IMR-90 (cell line): ENCODE measurements at regions not wholly inside any gene's neighbourhood (a gene's known extent, or its start where the extent isn't known, plus 50 kb on each side); places are given as distances from the start of the nearest gene placed in this dataset.

Experiments used
- ATAC-seq: fragments of 200-7000 bp; cut with Tn5 transposase; 2 replicates; pipeline ENCODE4 v1.9.1; 2020; ENCODE audit warnings: low read depth, mild to moderate bottlenecking, moderate library complexity
- BruUV-seq: library from RNA; stranded (reverse); fragments of 400-500 nt; replicated peaks from 2 replicates; lab custom pipeline; 2021; lab: Mats Ljungman, UMichigan
- CTCF ChIA-PET: fragments of 300-600 bp; formaldehyde crosslinking; extraction: SDS; loops from one replicate; lab custom pipeline; 2021; ENCODE audit warnings: antibody characterized with exemption; lab: Yijun Ruan, JAX
- POLR2A ChIA-PET: fragments of 300-600 bp; sonication (Branson Sonifier 250); formaldehyde crosslinking; loops from one replicate; lab custom pipeline; 2022; ENCODE audit warnings: antibody characterized with exemption; ENCODE audit not compliant: unreplicated experiment; lab: Charles Lee
- DNase-seq: peaks from one replicate; pipeline ENCODE4 v3.0.0; 2013
- H2AFZ ChIP-seq: replicated peaks from 2 replicates; pipeline ENCODE3; 2013; ENCODE audit warnings: low read length, mild to moderate bottlenecking; ENCODE audit not compliant: poor library complexity
- H2AK5ac ChIP-seq: 2 replicates; pipeline ENCODE4 v1.6.1; 2013; ENCODE audit warnings: low read depth, low read length, inconsistent platforms
- H2AK9ac ChIP-seq: replicated peaks from 2 replicates; pipeline ENCODE3; 2013; ENCODE audit warnings: mild to moderate bottlenecking, low read depth, low read length, moderate library complexity; ENCODE audit not compliant: poor library complexity
- H2BK120ac ChIP-seq: 2 replicates; pipeline ENCODE4 v1.6.1; 2013; ENCODE audit warnings: low read depth, low read length, inconsistent platforms
- H2BK15ac ChIP-seq: 3 replicates; pipeline ENCODE4 v1.6.1; 2013; ENCODE audit warnings: low read depth, low read length, inconsistent platforms
- H2BK20ac ChIP-seq: 2 replicates; pipeline ENCODE4 v1.6.1; 2013; ENCODE audit warnings: low read depth, mild to moderate bottlenecking, inconsistent platforms, low read length, moderate library complexity
- H2BK5ac ChIP-seq: 2 replicates; pipeline ENCODE4 v1.6.1; 2013; ENCODE audit warnings: mild to moderate bottlenecking, low read depth, low read length, inconsistent platforms; ENCODE audit not compliant: poor library complexity, severe bottlenecking
- H3K14ac ChIP-seq: replicated peaks from 2 replicates; pipeline ENCODE4 v1.6.1; 2013; ENCODE audit warnings: low read depth, low read length, inconsistent platforms
- H3K18ac ChIP-seq: 2 replicates; pipeline ENCODE4 v1.6.1; 2013; ENCODE audit warnings: low read depth, low read length, control low read depth
- H3K23ac ChIP-seq: 2 replicates; pipeline ENCODE4 v1.6.1; 2013; ENCODE audit warnings: low read depth, low read length, inconsistent platforms
- H3K27ac ChIP-seq: 2 replicates; pipeline ENCODE4 v1.5.1; 2013; ENCODE audit warnings: mild to moderate bottlenecking, control low read depth, low read length; ENCODE audit not compliant: insufficient read depth
- H3K27me3 ChIP-seq: 2 replicates; pipeline ENCODE4 v1.6.1; 2013; ENCODE audit warnings: low read length; ENCODE audit not compliant: control insufficient read depth, insufficient read depth
- H3K36me3 ChIP-seq: 2 replicates; pipeline ENCODE4 v1.6.1; 2013; ENCODE audit warnings: low read length, mixed read lengths; ENCODE audit not compliant: control insufficient read depth, insufficient read depth
- H3K4ac ChIP-seq: 2 replicates; pipeline ENCODE4 v1.6.1; 2013; ENCODE audit warnings: low read depth, low read length, inconsistent platforms
- H3K4me1 ChIP-seq: 2 replicates; pipeline ENCODE4 v1.6.1; 2013; ENCODE audit warnings: low read length, mixed read lengths; ENCODE audit not compliant: control insufficient read depth, insufficient read depth
- H3K4me2 ChIP-seq: 2 replicates; pipeline ENCODE4 v1.6.1; 2013; ENCODE audit warnings: low read depth, mild to moderate bottlenecking, control low read depth, low read length, moderate library complexity
- H3K4me3 ChIP-seq: 2 replicates; pipeline ENCODE4 v1.5.1; 2013; ENCODE audit warnings: low read depth, mild to moderate bottlenecking, control low read depth, low read length, moderate library complexity; ENCODE audit not compliant: insufficient read depth
- H3K56ac ChIP-seq: 2 replicates; pipeline ENCODE4 v1.6.1; 2013; ENCODE audit warnings: low read length, inconsistent platforms; ENCODE audit not compliant: insufficient read depth; ENCODE audit errors: extremely low read depth
- H3K79me1 ChIP-seq, 2 experiments: 2 replicates each; pipeline ENCODE4 v1.6.1; 2013; ENCODE audit warnings: low read length in 2 of 2, inconsistent platforms in 1 of 2, low read depth in 1 of 2
- H3K9ac ChIP-seq: 2 replicates; pipeline ENCODE4 v1.6.1; 2013; ENCODE audit warnings: low read depth, low read length, control low read depth
- H3K9me1 ChIP-seq: 2 replicates; pipeline ENCODE4 v1.6.1; 2013; ENCODE audit warnings: low read length, inconsistent platforms; ENCODE audit not compliant: insufficient read depth
- H3K9me3 ChIP-seq: 2 replicates; pipeline ENCODE4 v1.6.1; 2013; ENCODE audit warnings: low read length; ENCODE audit not compliant: control insufficient read depth, insufficient read depth
- H4K20me1 ChIP-seq: 2 replicates; pipeline ENCODE4 v1.6.1; 2013; ENCODE audit warnings: low read length, inconsistent platforms; ENCODE audit not compliant: insufficient read depth
- H4K5ac ChIP-seq: 2 replicates; pipeline ENCODE4 v1.6.1; 2013; ENCODE audit warnings: mild to moderate bottlenecking, low read depth, low read length, control low read depth
- H4K8ac ChIP-seq, 2 experiments: 2 replicates each; pipeline ENCODE4 v1.6.1; 2013; ENCODE audit warnings: low read depth in 2 of 2, low read length in 2 of 2, control low read depth in 1 of 2, inconsistent platforms in 1 of 2
- H4K91ac ChIP-seq: 2 replicates; pipeline ENCODE4 v1.6.1; 2013; ENCODE audit warnings: low read depth, low read length, inconsistent platforms; ENCODE audit not compliant: insufficient read depth
- BHLHE40 ChIP-seq: fragments of 150-350 bp; IDR thresholded peaks from 2 replicates; pipeline ENCODE4 v1.6.1; 2016; ENCODE audit warnings: mild to moderate bottlenecking, low read depth, low read length
- CEBPB ChIP-seq: IDR thresholded peaks from 2 replicates; pipeline ENCODE4 v1.6.1; 2012; ENCODE audit warnings: low read depth, low read length, improper control_type of control experiment
- CHD1 ChIP-seq: IDR thresholded peaks from 2 replicates; pipeline ENCODE4 v1.6.1; 2012; ENCODE audit warnings: low read depth, low read length, improper control_type of control experiment
- ELK1 ChIP-seq: fragments of 150-350 bp; IDR thresholded peaks from 2 replicates; pipeline ENCODE4 v1.6.1; 2016; ENCODE audit warnings: low read depth, mild to moderate bottlenecking, low read length, moderate library complexity, borderline replicate concordance
- FOS ChIP-seq: fragments of 150-350 bp; IDR thresholded peaks from 2 replicates; pipeline ENCODE4 v1.6.1; 2016; ENCODE audit warnings: low read depth, low read length
- MAFK ChIP-seq: IDR thresholded peaks from 2 replicates; pipeline ENCODE4 v1.6.1; 2012; ENCODE audit warnings: low read depth, low read length, improper control_type of control experiment
- MAZ ChIP-seq: IDR thresholded peaks from 2 replicates; pipeline ENCODE4 v1.6.1; 2012; ENCODE audit warnings: low read depth, mild to moderate bottlenecking, low read length, improper control_type of control experiment, moderate library complexity, borderline replicate concordance
- MXI1 ChIP-seq: IDR thresholded peaks from 2 replicates; pipeline ENCODE4 v1.6.1; 2012; ENCODE audit warnings: low read depth, mild to moderate bottlenecking, low read length, moderate library complexity, borderline replicate concordance
- NFE2L2 ChIP-seq: fragments of 150-350 bp; IDR thresholded peaks from 2 replicates; pipeline ENCODE4 v1.6.1; 2016; ENCODE audit warnings: low read depth, mild to moderate bottlenecking, low read length
- POLR2A ChIP-seq: IDR thresholded peaks from 2 replicates; pipeline ENCODE4 v1.6.1; 2012; ENCODE audit warnings: mild to moderate bottlenecking, low read depth, low read length
- RAD21 ChIP-seq: IDR thresholded peaks from 2 replicates; pipeline ENCODE4 v1.6.1; 2012; ENCODE audit warnings: low read length, improper control_type of control experiment
- RCOR1 ChIP-seq: IDR thresholded peaks from 2 replicates; pipeline ENCODE4 v1.6.1; 2012; ENCODE audit warnings: mild to moderate bottlenecking, low read length, improper control_type of control experiment; ENCODE audit not compliant: insufficient replicate concordance
- USF2 ChIP-seq: fragments of 150-350 bp; IDR thresholded peaks from 2 replicates; pipeline ENCODE4 v1.6.1; 2017; ENCODE audit warnings: mild to moderate bottlenecking, antibody characterized with exemption, low read length, low read depth
- WGBS, 2 experiments: methylation state at CpG; one replicate each; pipeline versions ENCODE4 v1.1.5 to v1.1.7; 2013; ENCODE audit warnings: missing lambda C conversion rate in 2 of 2; ENCODE audit not compliant: insufficient read length in 1 of 2; ENCODE audit errors: extremely low coverage in 2 of 2; 5-methylcytosine and 5-hydroxymethylcytosine counted together
- dilution Hi-C: fragments of 300-500 bp; cut with HindIII; formaldehyde crosslinking; loops from one replicate; pipeline ENCODE4 v1.14.3; 2018; ENCODE audit warnings: low sequenced_read_pairs; ENCODE audit not compliant: unreplicated experiment
- in situ Hi-C: fragments of 300-500 bp; cut with MboI; formaldehyde crosslinking; loops from 3 replicates; pipeline ENCODE4 v1.14.3; 2019; ENCODE audit warnings: low sequenced_read_pairs, inconsistent platforms, mixed read lengths
- intact Hi-C: fragments of 100-400 bp; cut with micrococcal nuclease; formaldehyde crosslinking; loops from 2 replicates; pipeline ENCODE4 v1.10.0; 2022
- TF ChIP-seq, protein P1 (sequence below): conservative IDR thresholded peaks from 2 replicates; pipeline ENCODE4 v1.5.1; 2012; ENCODE audit warnings: mild to moderate bottlenecking, low read depth, low read length, improper control_type of control experiment

DNA sequence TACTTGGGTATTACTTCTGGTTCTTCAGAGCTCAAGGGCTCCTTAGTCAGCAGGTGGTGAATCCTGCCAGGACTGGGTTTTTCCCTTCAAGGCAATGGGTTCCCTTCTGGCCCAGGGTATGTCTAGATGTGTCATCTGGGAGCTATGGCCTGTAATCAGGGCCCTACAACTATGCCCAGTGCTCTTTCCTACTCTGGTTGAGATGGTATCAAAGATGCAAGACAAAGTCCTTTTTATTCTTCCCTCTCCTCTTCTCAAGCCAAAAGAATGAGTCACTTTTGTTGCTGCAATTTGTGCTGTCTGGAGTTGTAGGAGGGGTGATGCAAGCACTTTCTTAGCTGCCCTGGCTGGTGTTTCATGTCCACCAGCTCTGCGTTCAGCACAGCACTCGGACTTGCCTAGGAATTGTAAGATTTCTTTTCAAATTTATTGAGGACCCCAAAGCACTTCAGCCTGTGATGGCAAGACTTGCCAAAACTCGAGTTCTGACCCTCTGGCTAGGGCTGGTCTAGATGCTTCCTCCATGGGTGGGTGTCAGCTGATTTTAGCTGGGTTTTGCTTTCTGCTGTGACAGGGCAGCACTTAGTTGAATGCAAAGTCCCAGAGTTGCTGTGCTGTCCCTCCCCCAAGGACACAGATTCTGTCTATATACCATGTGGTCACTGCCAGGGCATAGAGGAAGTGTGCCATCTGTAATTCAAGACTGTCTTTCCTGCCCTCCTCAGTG, 129.2 kb upstream of the CBLB start:
- H3K23ac ChIP-seq: peak overlapping the region; percentile 72; the same call in 1 of the 2 replicates
- peak overlapping the region; percentile 83 for H3K14ac ChIP-seq
- peak overlapping the region; percentile 82 for H3K56ac ChIP-seq
- H3K4me2 ChIP-seq: peak overlapping the region; percentile 84
- H3K18ac ChIP-seq: peak overlapping the region; percentile 85
- in situ Hi-C loops: no loop called here
- peak overlapping the region; percentile 75 for H4K5ac ChIP-seq
- no peaks in the 10 kb centered on the region for H3K27me3 ChIP-seq
- H3K27ac ChIP-seq: peak overlapping the region; percentile 88
- peak overlapping the region; percentile 91 for H3K4ac ChIP-seq
- H4K8ac ChIP-seq: peak overlapping the region; percentile 49 to 84
- H3K9me1 ChIP-seq: peaks cover 12% of the 10 kb centered on the region; the same call in 1 of the 2 replicates
- ChIA-PET CTCF (interaction anchor here (0.5 to 0.6 kb wide), 2 partner anchors 359 to 381 kb away, joined by 3 to 4 read pairs; no protein-coding TSS in a partner anchor), POLR2A (no interaction called here)
- H2BK15ac ChIP-seq: peak overlapping the region; percentile 71; the same call in 2 of the 3 replicates
- BruUV-seq: no TSS peak
- peaks cover 7% of the 10 kb centered on the region for H3K4me1 ChIP-seq
- dilution Hi-C loops: no loop called here
- H2AK5ac ChIP-seq: peak overlapping the region; percentile 40; the same call in 1 of the 2 replicates
- peak; percentile 99 for ATAC-seq
- H2BK5ac ChIP-seq: peak overlapping the region; percentile 79
- H4K91ac ChIP-seq: peak overlapping the region; percentile 87
- no peaks in the 10 kb centered on the region for H4K20me1 ChIP-seq
- no peaks in the 10 kb centered on the region for H3K79me1 ChIP-seq
- peak overlapping the region; percentile 93 for H2BK120ac ChIP-seq
- WGBS, 2 experiments: no CpG with 5 or more reads among the region's 3 CpGs
- no peaks in the 10 kb centered on the region for H3K9me3 ChIP-seq
- H3K36me3 ChIP-seq: no peaks in the 10 kb centered on the region
- peak overlapping the region; percentile 70 for H3K9ac ChIP-seq
- DNase-seq: peak; percentile 95
- peak overlapping the region; percentile 77 for H2AFZ ChIP-seq
- H2AK9ac ChIP-seq: peak overlapping the region; percentile 44
- H2BK20ac ChIP-seq: peak overlapping the region; percentile 90
- intact Hi-C loops: no loop called here
- peak overlapping the region; percentile 22; the same call in 1 of the 2 replicates for H3K4me3 ChIP-seq
- TF ChIP-seq MAZ (no peak), MAFK (0 out of 2 replicates have a peak, but pooled peaks have one; percentile 16), NFE2L2 (no peak), CEBPB (peak; percentile 99), ELK1 (no peak), POLR2A (no peak), RCOR1 (peak; percentile 83), BHLHE40 (peak; percentile 53; the same call in 1 of the 2 replicates), RAD21 (peak; percentile 23; the same call in 1 of the 2 replicates), CHD1 (no peak), MXI1 (no peak), USF2 (no peak; the same call in 1 of the 2 replicates), FOS (peak; percentile 96)
- TF ChIP-seq, protein P1, sequence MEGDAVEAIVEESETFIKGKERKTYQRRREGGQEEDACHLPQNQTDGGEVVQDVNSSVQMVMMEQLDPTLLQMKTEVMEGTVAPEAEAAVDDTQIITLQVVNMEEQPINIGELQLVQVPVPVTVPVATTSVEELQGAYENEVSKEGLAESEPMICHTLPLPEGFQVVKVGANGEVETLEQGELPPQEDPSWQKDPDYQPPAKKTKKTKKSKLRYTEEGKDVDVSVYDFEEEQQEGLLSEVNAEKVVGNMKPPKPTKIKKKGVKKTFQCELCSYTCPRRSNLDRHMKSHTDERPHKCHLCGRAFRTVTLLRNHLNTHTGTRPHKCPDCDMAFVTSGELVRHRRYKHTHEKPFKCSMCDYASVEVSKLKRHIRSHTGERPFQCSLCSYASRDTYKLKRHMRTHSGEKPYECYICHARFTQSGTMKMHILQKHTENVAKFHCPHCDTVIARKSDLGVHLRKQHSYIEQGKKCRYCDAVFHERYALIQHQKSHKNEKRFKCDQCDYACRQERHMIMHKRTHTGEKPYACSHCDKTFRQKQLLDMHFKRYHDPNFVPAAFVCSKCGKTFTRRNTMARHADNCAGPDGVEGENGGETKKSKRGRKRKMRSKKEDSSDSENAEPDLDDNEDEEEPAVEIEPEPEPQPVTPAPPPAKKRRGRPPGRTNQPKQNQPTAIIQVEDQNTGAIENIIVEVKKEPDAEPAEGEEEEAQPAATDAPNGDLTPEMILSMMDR: no peak
